ACC112 (cell line): ENCODE measurements at regions not wholly inside any gene's neighbourhood (a gene's known extent, or its start where the extent isn't known, plus 50 kb on each side); places are given as distances from the start of the nearest gene placed in this dataset.

Experiments
- H2AFZ ChIP-seq: fragments of 200-600 bp; sonication (generic); one replicate; pipeline ENCODE4 v1.6.0; 2017; ENCODE audit warnings: antibody characterized with exemption, low read length; ENCODE audit not compliant: unreplicated experiment
- H3K27ac ChIP-seq: fragments of 200-600 bp; sonication (generic); 2 replicates; pipeline ENCODE4 v1.5.1; 2014; ENCODE audit warnings: low read depth, mild to moderate bottlenecking, antibody characterized with exemption, low read length, moderate library complexity
- H3K27me3 ChIP-seq: fragments of 200-600 bp; sonication (generic); 2 replicates; pipeline ENCODE4 v1.6.1; 2014; ENCODE audit warnings: mild to moderate bottlenecking, antibody characterized with exemption, low read length, moderate library complexity, mixed read lengths; ENCODE audit not compliant: insufficient read depth
- H3K36me3 ChIP-seq: fragments of 200-600 bp; sonication (generic); 2 replicates; pipeline ENCODE4 v1.6.1; 2016; ENCODE audit warnings: mild to moderate bottlenecking, antibody characterized with exemption, low read length, moderate library complexity, mixed read lengths; ENCODE audit not compliant: insufficient read depth
- H3K4me1 ChIP-seq: fragments of 200-600 bp; sonication (generic); one replicate; pipeline ENCODE4 v1.6.1; 2016; ENCODE audit warnings: low read length, mixed read lengths; ENCODE audit not compliant: insufficient read depth, unreplicated experiment, control insufficient read depth
- H3K4me3 ChIP-seq: fragments of 200-600 bp; sonication (generic); 2 replicates; pipeline ENCODE4 v1.5.1; 2014; ENCODE audit warnings: mild to moderate bottlenecking, low read depth, low read length
- H3K79me2 ChIP-seq: fragments of 200-600 bp; sonication (generic); one replicate; pipeline ENCODE4 v1.6.0; 2016; ENCODE audit warnings: low read length; ENCODE audit not compliant: control insufficient read depth, unreplicated experiment, insufficient read depth

GRCh38 chr4:60808726-60809485 is 391.2 kb upstream of the ADGRL3 start:
- H3K27ac ChIP-seq: no peak overlapping the region
- H3K4me1 ChIP-seq: no peaks in the 10 kb centered on the region
- no peaks in the 10 kb centered on the region for H3K27me3 ChIP-seq
- no peak overlapping the region for H3K4me3 ChIP-seq
- H3K79me2 ChIP-seq: no peaks in the 10 kb centered on the region
- no peaks in the 10 kb centered on the region for H3K36me3 ChIP-seq
- no peak overlapping the region for H2AFZ ChIP-seq

GRCh38 chr4:60809486-60809800 is 390.7 kb upstream of the ADGRL3 start:
- H3K36me3 ChIP-seq: no peaks in the 10 kb centered on the region
- no peak overlapping the region for H3K27ac ChIP-seq
- no peaks in the 10 kb centered on the region for H3K79me2 ChIP-seq
- H2AFZ ChIP-seq: no peak overlapping the region
- no peaks in the 10 kb centered on the region for H3K27me3 ChIP-seq
- no peaks in the 10 kb centered on the region for H3K4me1 ChIP-seq
- H3K4me3 ChIP-seq: no peak overlapping the region

DNA sequence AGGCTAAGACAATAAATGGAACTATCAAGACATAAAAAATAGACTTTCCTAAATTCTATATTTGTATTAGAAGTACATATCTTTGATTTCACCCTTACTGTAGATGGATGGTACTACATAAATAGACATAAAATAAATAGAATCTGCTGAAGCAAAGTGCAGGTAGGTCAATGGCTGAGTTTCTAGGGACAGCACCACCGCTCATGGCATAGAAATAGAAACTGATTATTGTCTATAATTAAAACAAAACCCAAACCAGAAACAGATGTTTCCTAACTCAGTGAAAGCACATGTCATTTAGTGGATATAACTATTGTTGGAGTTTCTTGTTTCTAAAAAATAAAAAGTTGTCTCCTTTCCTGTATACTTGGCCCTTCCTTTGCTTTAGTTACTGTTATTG is 387.3 kb upstream of the ADGRL3 start:
- H3K4me1 ChIP-seq: no peaks in the 10 kb centered on the region
- no peaks in the 10 kb centered on the region for H3K36me3 ChIP-seq
- no peaks in the 10 kb centered on the region for H3K79me2 ChIP-seq
- no peak overlapping the region for H2AFZ ChIP-seq
- H3K27me3 ChIP-seq: peaks cover 6% of the 10 kb centered on the region; the same call in 1 of the 2 replicates
- H3K27ac ChIP-seq: no peak overlapping the region
- no peak overlapping the region for H3K4me3 ChIP-seq

- H2AFZ ChIP-seq: no peak overlapping the region
- H3K79me2 ChIP-seq: no peaks in the 10 kb centered on the region
- no peaks in the 10 kb centered on the region for H3K4me1 ChIP-seq
- H3K27ac ChIP-seq: no peak overlapping the region
- H3K36me3 ChIP-seq: no peaks in the 10 kb centered on the region
- H3K4me3 ChIP-seq: no peak overlapping the region
- peaks cover 6% of the 10 kb centered on the region; the same call in 1 of the 2 replicates for H3K27me3 ChIP-seq
Measured at GRCh38 chr4:60814549-60814948, 385.6 kb upstream of the ADGRL3 start.

GRCh38 chr4:60817609-60818008 is 382.5 kb upstream of the ADGRL3 start:
- no peaks in the 10 kb centered on the region for H3K4me1 ChIP-seq

DNA sequence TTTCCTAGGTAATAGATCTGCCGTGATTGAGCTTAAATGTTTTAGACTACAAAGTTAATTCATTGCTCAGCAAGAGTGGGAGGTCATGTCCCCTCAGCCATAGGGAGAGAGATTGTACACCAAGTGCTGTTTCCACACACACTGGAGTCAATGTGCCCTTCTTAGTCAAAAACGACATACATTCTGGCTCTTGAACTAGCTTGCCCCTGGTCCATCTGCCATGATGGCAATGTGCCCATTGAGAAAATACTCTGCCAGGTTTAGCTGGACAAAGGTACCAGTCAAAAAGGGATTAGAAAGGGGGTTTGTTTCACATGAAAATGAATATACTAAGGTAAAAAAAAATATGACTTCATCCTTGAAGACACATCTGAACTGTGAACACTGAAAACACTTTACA is 377.1 kb upstream of the ADGRL3 start:
- no peak overlapping the region for H2AFZ ChIP-seq
- H3K4me3 ChIP-seq: no peak overlapping the region
- H3K27me3 ChIP-seq: no peaks in the 10 kb centered on the region
- H3K4me1 ChIP-seq: no peaks in the 10 kb centered on the region
- H3K79me2 ChIP-seq: no peaks in the 10 kb centered on the region
- H3K36me3 ChIP-seq: no peaks in the 10 kb centered on the region
- no peak overlapping the region for H3K27ac ChIP-seq

More at GRCh38 chr4:60817609-60818008, 382.5 kb upstream of the ADGRL3 start:
- Histone ChIP-seq H3K4me3 (no peak overlapping the region), H2AFZ (no peak overlapping the region), H3K79me2 (no peaks in the 10 kb centered on the region), H3K36me3 (no peaks in the 10 kb centered on the region), H3K27me3 (peaks cover 6% of the 10 kb centered on the region; the same call in 1 of the 2 replicates), H3K27ac (no peak overlapping the region)

- no peaks in the 10 kb centered on the region for H3K79me2 ChIP-seq
- H3K36me3 ChIP-seq: no peaks in the 10 kb centered on the region
- H3K4me3 ChIP-seq: no peak overlapping the region
- 0 out of 2 replicates have a peak, but pooled peaks cover 11% of the 10 kb centered on the region for H3K27me3 ChIP-seq
- no peaks in the 10 kb centered on the region for H3K4me1 ChIP-seq
- no peak overlapping the region for H2AFZ ChIP-seq
- H3K27ac ChIP-seq: no peak overlapping the region
Measured at GRCh38 chr4:60840020-60840419, 360.1 kb upstream of the ADGRL3 start.

DNA sequence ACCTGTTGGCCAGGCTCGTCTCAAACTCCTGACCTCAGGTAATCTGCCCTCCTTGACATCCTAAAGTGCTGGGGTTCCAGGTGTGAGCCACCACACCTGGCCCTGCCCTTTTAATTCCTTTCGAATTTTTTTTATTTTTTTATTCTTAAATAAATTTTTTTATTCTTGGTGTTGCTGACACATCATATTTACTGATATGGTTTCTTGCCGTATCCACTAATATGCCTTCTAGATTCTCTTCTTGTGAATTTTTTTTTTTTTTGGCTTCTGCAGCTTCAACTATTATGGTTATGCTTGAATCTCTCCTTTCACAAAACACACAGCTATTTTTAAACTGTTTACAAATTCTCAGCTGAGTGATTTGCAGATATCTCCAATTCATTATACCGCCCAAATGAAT is 353.4 kb upstream of the ADGRL3 start:
- no peak overlapping the region for H2AFZ ChIP-seq
- no peak overlapping the region for H3K27ac ChIP-seq
- H3K79me2 ChIP-seq: no peaks in the 10 kb centered on the region
- H3K4me1 ChIP-seq: no peaks in the 10 kb centered on the region
- H3K4me3 ChIP-seq: no peak overlapping the region
- H3K36me3 ChIP-seq: no peaks in the 10 kb centered on the region
- 0 out of 2 replicates have a peak, but pooled peaks cover 5% of the 10 kb centered on the region for H3K27me3 ChIP-seq

DNA sequence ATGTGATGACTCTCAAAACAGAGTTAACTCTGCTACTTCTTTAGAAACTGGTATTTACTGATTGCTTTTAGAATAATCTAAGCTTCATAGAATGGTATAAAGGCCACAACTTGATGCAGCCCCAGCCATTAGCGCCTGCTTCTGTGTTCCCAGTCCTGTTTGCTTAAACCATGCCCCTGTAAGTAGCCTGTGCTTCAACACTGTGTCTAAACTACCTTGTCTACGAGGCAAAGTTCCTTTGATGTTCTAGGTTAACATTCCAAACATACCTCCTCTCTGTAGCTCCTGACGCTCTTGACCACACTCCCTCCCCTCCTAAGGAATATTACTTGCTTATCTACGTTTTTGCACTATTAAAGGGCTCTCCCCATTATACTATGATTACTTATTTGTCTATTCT is 352.5 kb upstream of the ADGRL3 start:
- no peaks in the 10 kb centered on the region for H3K36me3 ChIP-seq
- H2AFZ ChIP-seq: no peak overlapping the region
- no peaks in the 10 kb centered on the region for H3K79me2 ChIP-seq
- no peaks in the 10 kb centered on the region for H3K4me1 ChIP-seq
- H3K4me3 ChIP-seq: no peak overlapping the region
- 0 out of 2 replicates have a peak, but pooled peaks cover 5% of the 10 kb centered on the region for H3K27me3 ChIP-seq
- H3K27ac ChIP-seq: no peak overlapping the region

- no peaks in the 10 kb centered on the region for H3K4me1 ChIP-seq
- H3K27ac ChIP-seq: no peak overlapping the region
- H3K4me3 ChIP-seq: no peak overlapping the region
- no peaks in the 10 kb centered on the region for H3K79me2 ChIP-seq
- H2AFZ ChIP-seq: no peak overlapping the region
- H3K27me3 ChIP-seq: no peaks in the 10 kb centered on the region
- no peaks in the 10 kb centered on the region for H3K36me3 ChIP-seq
Measured at GRCh38 chr4:60857130-60857753, 342.9 kb upstream of the ADGRL3 start.

DNA sequence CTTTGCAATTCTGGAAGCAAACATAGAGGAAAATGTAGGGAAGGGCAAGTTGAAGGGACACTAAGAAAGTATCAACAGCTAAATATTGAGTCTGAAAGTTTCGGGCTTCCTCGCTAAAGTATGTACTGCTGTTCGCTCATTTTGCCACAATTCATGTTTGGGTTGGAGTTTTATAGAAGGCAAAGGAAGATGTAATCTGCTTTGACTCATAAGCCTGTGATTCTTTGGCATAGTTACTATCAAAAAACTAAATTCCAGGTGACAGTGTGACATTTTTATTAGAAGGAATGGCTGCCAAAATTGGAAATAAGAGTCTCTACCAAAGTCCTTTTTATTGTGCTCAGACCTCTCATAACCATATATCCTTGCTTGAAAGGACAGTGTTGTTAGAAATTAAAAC is 336.7 kb upstream of the ADGRL3 start:
- H3K27me3 ChIP-seq: no peaks in the 10 kb centered on the region
- H3K4me3 ChIP-seq: no peak overlapping the region
- no peaks in the 10 kb centered on the region for H3K79me2 ChIP-seq

More for the DNA sequence above, 336.7 kb upstream of the ADGRL3 start:
- Histone ChIP-seq H3K4me1 (no peaks in the 10 kb centered on the region), H3K27ac (no peak overlapping the region), H2AFZ (no peak overlapping the region), H3K36me3 (no peaks in the 10 kb centered on the region)
